ENCODE measurements at regions not wholly inside any gene's neighbourhood (a gene's known extent, or its start where the extent isn't known, plus 50 kb on each side); places are given as distances from the start of the nearest gene placed in this dataset.

GRCh38 chr4:112007391-112007790, 137.9 kb upstream of the FAM241A start:
- no peak overlapping the region for H3K4me3 ChIP-seq (ENCODE audit: control insufficient read depth, low read depth, low read length)
- TF ChIP-seq, protein P1, sequence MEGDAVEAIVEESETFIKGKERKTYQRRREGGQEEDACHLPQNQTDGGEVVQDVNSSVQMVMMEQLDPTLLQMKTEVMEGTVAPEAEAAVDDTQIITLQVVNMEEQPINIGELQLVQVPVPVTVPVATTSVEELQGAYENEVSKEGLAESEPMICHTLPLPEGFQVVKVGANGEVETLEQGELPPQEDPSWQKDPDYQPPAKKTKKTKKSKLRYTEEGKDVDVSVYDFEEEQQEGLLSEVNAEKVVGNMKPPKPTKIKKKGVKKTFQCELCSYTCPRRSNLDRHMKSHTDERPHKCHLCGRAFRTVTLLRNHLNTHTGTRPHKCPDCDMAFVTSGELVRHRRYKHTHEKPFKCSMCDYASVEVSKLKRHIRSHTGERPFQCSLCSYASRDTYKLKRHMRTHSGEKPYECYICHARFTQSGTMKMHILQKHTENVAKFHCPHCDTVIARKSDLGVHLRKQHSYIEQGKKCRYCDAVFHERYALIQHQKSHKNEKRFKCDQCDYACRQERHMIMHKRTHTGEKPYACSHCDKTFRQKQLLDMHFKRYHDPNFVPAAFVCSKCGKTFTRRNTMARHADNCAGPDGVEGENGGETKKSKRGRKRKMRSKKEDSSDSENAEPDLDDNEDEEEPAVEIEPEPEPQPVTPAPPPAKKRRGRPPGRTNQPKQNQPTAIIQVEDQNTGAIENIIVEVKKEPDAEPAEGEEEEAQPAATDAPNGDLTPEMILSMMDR (conservative IDR thresholded peaks at IDR 0.05; ENCODE audit: control insufficient read depth, insufficient read depth, low read depth, low read length), result no peak
- no peak for DNase-seq (ENCODE audit: low read depth)

DNA sequence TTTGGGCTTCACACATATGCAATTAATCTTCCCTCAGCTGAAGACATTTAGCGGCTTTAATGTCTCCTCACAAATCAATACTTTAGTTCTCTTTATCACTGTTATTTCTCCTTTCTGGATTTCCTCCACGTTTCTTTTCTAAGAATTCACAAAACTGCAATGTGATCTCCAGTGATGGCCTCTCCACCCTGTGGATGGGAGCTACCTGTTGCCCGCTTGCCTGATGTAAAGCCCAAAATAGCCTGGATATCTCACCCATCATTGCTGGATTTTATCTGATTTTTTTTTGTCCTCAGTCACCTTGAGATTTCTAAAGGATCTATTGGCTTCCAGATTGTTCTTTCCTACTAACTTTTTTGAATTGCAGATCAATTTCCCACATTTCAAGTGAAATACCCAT, 129.3 kb upstream of the FAM241A start:
- TF ChIP-seq, protein P1 (conservative IDR thresholded peaks at IDR 0.05; ENCODE audit: control insufficient read depth, insufficient read depth, low read depth, low read length), result no peak
- no peak overlapping the region for H3K4me3 ChIP-seq (ENCODE audit: control insufficient read depth, low read depth, low read length)
- no peak for DNase-seq (ENCODE audit: low read depth)

GRCh38 chr4:112023402-112023950, 121.8 kb upstream of the FAM241A start:
- TF ChIP-seq, protein P1 (conservative IDR thresholded peaks at IDR 0.05; ENCODE audit: control insufficient read depth, insufficient read depth, low read depth, low read length), result no peak
- H3K4me3 ChIP-seq (ENCODE audit: control insufficient read depth, low read depth, low read length), result no peak overlapping the region
- no peak for DNase-seq (ENCODE audit: low read depth)

GRCh38 chr4:112026058-112026457, 119.2 kb upstream of the FAM241A start:
- no peak overlapping the region for H3K4me3 ChIP-seq (ENCODE audit: control insufficient read depth, low read depth, low read length)
- TF ChIP-seq, protein P1 (conservative IDR thresholded peaks at IDR 0.05; ENCODE audit: control insufficient read depth, insufficient read depth, low read depth, low read length), result no peak
- DNase-seq (ENCODE audit: low read depth), result no peak

DNA sequence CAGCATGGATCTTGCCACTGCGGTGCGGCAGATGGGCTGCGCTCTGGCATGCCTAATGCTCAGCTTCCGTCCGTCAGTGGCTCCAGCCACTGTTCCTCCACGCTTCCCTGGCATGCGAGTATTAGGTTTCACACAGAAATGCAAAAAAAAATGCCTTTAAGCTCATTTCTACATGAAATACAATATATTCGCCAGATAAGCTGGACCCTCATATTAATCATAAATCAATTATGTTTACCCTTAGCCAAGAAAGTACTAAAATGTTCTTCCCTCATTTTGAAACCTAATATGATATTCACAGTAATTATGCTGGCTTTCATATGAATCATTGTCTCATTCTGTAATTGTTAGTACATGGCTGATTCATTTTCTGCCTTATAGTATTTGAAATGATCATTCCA, 115.5 kb upstream of the FAM241A start:
- peak; percentile 7 for DNase-seq (ENCODE audit: low read depth)
- TF ChIP-seq, protein P1 (conservative IDR thresholded peaks at IDR 0.05; ENCODE audit: control insufficient read depth, insufficient read depth, low read depth, low read length), result no peak
- no peak overlapping the region for H3K4me3 ChIP-seq (ENCODE audit: control insufficient read depth, low read depth, low read length)

- DNase-seq (ENCODE audit: low read depth), result peak; percentile 68
- TF ChIP-seq, protein P1 (conservative IDR thresholded peaks at IDR 0.05; ENCODE audit: control insufficient read depth, insufficient read depth, low read depth, low read length), result peak; percentile 81
- H3K4me3 ChIP-seq (ENCODE audit: control insufficient read depth, low read depth, low read length), result no peak overlapping the region
These were observed 113.4 kb upstream of the FAM241A start for GRCh38 chr4:112031712-112032328.

All from fibroblast of mammary gland (primary cell).